HEK293T (cell line): ENCODE measurements at regions not wholly inside any gene's neighbourhood (a gene's known extent, or its start where the extent isn't known, plus 50 kb on each side); places are given as distances from the start of the nearest gene placed in this dataset.

Source experiments
- ARNT ChIP-seq: fragments of 450-650 bp; IDR thresholded peaks from 2 replicates; pipeline ENCODE4 v1.6.1; 2017; ENCODE audit warnings: mild to moderate bottlenecking
- BHLHE40 ChIP-seq: fragments of 450-650 bp; IDR thresholded peaks from 2 replicates; pipeline ENCODE4 v1.6.1; 2016; ENCODE audit warnings: mild to moderate bottlenecking, moderate library complexity, borderline replicate concordance
- ELF4 ChIP-seq: fragments of 450-650 bp; IDR thresholded peaks from 2 replicates; pipeline ENCODE4 v1.6.1; 2017; ENCODE audit warnings: antibody characterized with exemption
- FOXK2 ChIP-seq: fragments of 450-650 bp; IDR thresholded peaks from 2 replicates; pipeline ENCODE4 v1.6.1; 2016; ENCODE audit warnings: mild to moderate bottlenecking
- FOXM1 ChIP-seq: fragments of 450-650 bp; IDR thresholded peaks from 2 replicates; pipeline ENCODE4 v1.6.1; 2017; ENCODE audit warnings: mild to moderate bottlenecking, borderline replicate concordance
- HDGF ChIP-seq: fragments of 450-650 bp; IDR thresholded peaks from 2 replicates; pipeline ENCODE4 v1.6.1; 2017; ENCODE audit warnings: antibody characterized with exemption, borderline replicate concordance
- LEF1 ChIP-seq: fragments of 450-650 bp; IDR thresholded peaks from 2 replicates; pipeline ENCODE4 v1.6.1; 2017; ENCODE audit warnings: mild to moderate bottlenecking, borderline replicate concordance
- SP1 ChIP-seq: fragments of 450-650 bp; IDR thresholded peaks from 2 replicates; pipeline ENCODE4 v1.6.1; 2017
- SUZ12 ChIP-seq: fragments of 450-650 bp; IDR thresholded peaks from 2 replicates; pipeline ENCODE4 v1.6.1; 2016; ENCODE audit warnings: mild to moderate bottlenecking
- TARDBP ChIP-seq: fragments of 450-650 bp; IDR thresholded peaks from 2 replicates; pipeline ENCODE4 v1.6.1; 2016
- ZNF384 ChIP-seq: fragments of 450-650 bp; IDR thresholded peaks from 2 replicates; pipeline ENCODE4 v1.6.1; 2016

DNA sequence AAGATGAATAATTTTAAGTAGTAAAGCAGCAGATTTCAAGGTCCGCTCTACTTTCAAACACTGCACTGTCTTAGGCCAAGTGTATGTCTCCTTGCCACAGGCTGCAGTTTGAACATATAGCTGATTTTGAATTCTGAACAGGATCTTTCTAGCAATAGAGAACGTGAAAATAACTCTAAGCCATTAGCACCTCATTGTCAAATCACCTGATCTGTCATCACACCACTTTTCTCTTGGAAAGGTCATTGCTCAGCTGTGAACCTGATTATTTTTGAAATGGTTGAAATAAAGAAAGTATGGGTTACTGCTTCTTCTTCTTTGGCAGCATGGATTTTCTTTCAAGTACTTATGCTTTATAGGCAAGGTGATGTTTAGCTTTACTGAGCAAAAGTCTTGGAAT, 357.0 kb upstream of the RORB start:
- TF ChIP-seq LEF1: no peak
- TF ChIP-seq FOXM1: no peak
- no peak for TF ChIP-seq BHLHE40
- TF ChIP-seq TARDBP: no peak
- no peak for TF ChIP-seq ZNF384
- TF ChIP-seq SP1: no peak
- no peak for TF ChIP-seq SUZ12
- TF ChIP-seq HDGF: no peak
- TF ChIP-seq FOXK2: no peak
- no peak for TF ChIP-seq ELF4
- no peak for TF ChIP-seq ARNT
